Upper lobe of right lung (tissue), 1 donor: ENCODE measurements at regions not wholly inside any gene's neighbourhood (a gene's known extent, or its start where the extent isn't known, plus 50 kb on each side); places are given as distances from the start of the nearest gene placed in this dataset.
"Not testable (repeated sequence)": the region's sequence is repeated elsewhere in the genome, so short reads cannot be mapped to it uniquely, and the experiment has no call there.

Experiments used
- ATAC-seq: fragments of 200-7000 bp; cut with Tn5 transposase; one replicate; pipeline ENCODE4 v1.9.1; 2020; ENCODE audit warnings: mild to moderate bottlenecking, moderate library complexity
- DNase-seq: peaks from one replicate; pipeline ENCODE4 v3.0.0-alpha.2; 2020
- H3K27ac ChIP-seq: fragments of 200-600 bp; one replicate; pipeline ENCODE4 v1.8.0; 2022
- H3K27me3 ChIP-seq: fragments of 200-600 bp; one replicate; pipeline ENCODE4 v1.8.0; 2022; ENCODE audit warnings: mild to moderate bottlenecking
- H3K36me3 ChIP-seq: fragments of 200-600 bp; one replicate; pipeline ENCODE4 v1.8.0; 2022
- H3K4me1 ChIP-seq: fragments of 200-600 bp; one replicate; pipeline ENCODE4 v1.8.0; 2022
- H3K4me3 ChIP-seq: fragments of 200-600 bp; one replicate; pipeline ENCODE4 v1.8.0; 2022; ENCODE audit warnings: mild to moderate bottlenecking
- H3K9me3 ChIP-seq: fragments of 200-600 bp; one replicate; pipeline ENCODE4 v1.8.0; 2022
- CTCF ChIP-seq: fragments of 200-600 bp; IDR thresholded peaks from one replicate; pipeline ENCODE4 v1.8.0; 2022; ENCODE audit warnings: antibody characterized with exemption
- intact Hi-C: fragments of 100-400 bp; cut with DNase I; formaldehyde crosslinking; loops from one replicate; pipeline ENCODE4 v1.11.0; 2022
- donor health status: DM: no; HTN: yes; CAD: no; lungs with severe emphysema.

- Histone ChIP-seq H3K4me3 (no peak overlapping the region), H3K36me3 (no peaks in the 10 kb centered on the region), H3K9me3 (no peaks in the 10 kb centered on the region), H3K27me3 (peaks cover 15% of the 10 kb centered on the region), H3K27ac (no peak overlapping the region), H3K4me1 (no peaks in the 10 kb centered on the region)
- no peak for ATAC-seq
- intact Hi-C loops, result no loop called here
- no peak for TF ChIP-seq CTCF
- DNase-seq, result no peak
Observed at GRCh38 chr1:37354876-37355650, 119.3 kb upstream of the ZC3H12A start.

- Histone ChIP-seq H3K27ac (no peak overlapping the region), H3K4me1 (no peaks in the 10 kb centered on the region), H3K9me3 (no peaks in the 10 kb centered on the region), H3K4me3 (no peak overlapping the region), H3K36me3 (no peaks in the 10 kb centered on the region), H3K27me3 (peaks cover 25% of the 10 kb centered on the region)
- no peak for ATAC-seq
- intact Hi-C loops, result no loop called here
- DNase-seq, result no peak
- TF ChIP-seq CTCF, result no peak
Observed at GRCh38 chr1:37358992-37359391, 115.4 kb upstream of the ZC3H12A start.

- Histone ChIP-seq H3K36me3 (no peaks in the 10 kb centered on the region), H3K9me3 (no peaks in the 10 kb centered on the region), H3K4me3 (no peak overlapping the region), H3K4me1 (no peaks in the 10 kb centered on the region), H3K27me3 (peaks cover 30% of the 10 kb centered on the region), H3K27ac (no peak overlapping the region)
- TF ChIP-seq CTCF, result no peak
- intact Hi-C loops, result no loop called here
- DNase-seq (no peak), ATAC-seq (no peak)
Observed at GRCh38 chr1:37360011-37360410, 114.4 kb upstream of the ZC3H12A start.

GRCh38 chr1:37362594-37363385 lies 111.6 kb upstream of the ZC3H12A start:
- no peak for TF ChIP-seq CTCF
- intact Hi-C loops, result no loop called here
- no peak overlapping the region for H3K27ac ChIP-seq
- H3K4me3 ChIP-seq, result no peak overlapping the region
- no peak for ATAC-seq
- no peaks in the 10 kb centered on the region for H3K4me1 ChIP-seq
- no peaks in the 10 kb centered on the region for H3K9me3 ChIP-seq
- peaks cover 21% of the 10 kb centered on the region for H3K27me3 ChIP-seq
- no peaks in the 10 kb centered on the region for H3K36me3 ChIP-seq
- DNase-seq, result no peak

- DNase-seq (no peak), ATAC-seq (no peak)
- Histone ChIP-seq H3K27ac (no peak overlapping the region), H3K36me3 (no peaks in the 10 kb centered on the region), H3K9me3 (no peaks in the 10 kb centered on the region), H3K27me3 (peaks cover 21% of the 10 kb centered on the region), H3K4me3 (no peak overlapping the region), H3K4me1 (no peaks in the 10 kb centered on the region)
- intact Hi-C loops, result no loop called here
- no peak for TF ChIP-seq CTCF
Observed at GRCh38 chr1:37363535-37363934, 110.8 kb upstream of the ZC3H12A start.

- ATAC-seq, intact Hi-C loops: not testable (repeated sequence)
Observed at GRCh38 chr1:37368665-37369315, 105.6 kb upstream of the ZC3H12A start.

More at GRCh38 chr1:37368665-37369315, 105.6 kb upstream of the ZC3H12A start:
- H3K36me3 ChIP-seq, DNase-seq, H3K4me3 ChIP-seq, H3K27ac ChIP-seq, H3K4me1 ChIP-seq, H3K27me3 ChIP-seq, H3K9me3 ChIP-seq: not testable (repeated sequence)
